ENCODE measurements at regions not wholly inside any gene's neighbourhood (a gene's known extent, or its start where the extent isn't known, plus 50 kb on each side); places are given as distances from the start of the nearest gene placed in this dataset.
"Not testable (repeated sequence)": the region's sequence is repeated elsewhere in the genome, so short reads cannot be mapped to it uniquely, and the experiment has no call there.

- H3K27me3 Mint-ChIP-seq (ENCODE audit: low read depth in 2 of 2); ATAC-seq; H3K9me3 ChIP-seq (ENCODE audit: control insufficient read depth, insufficient read depth, low read length); H3K4me3 Mint-ChIP-seq; DNase-seq; H3K27ac ChIP-seq (ENCODE audit: low read length); H3K4me1 Mint-ChIP-seq; intact Hi-C loops (cut with micrococcal nuclease); H3K27ac Mint-ChIP-seq; H3K4me3 ChIP-seq (ENCODE audit: low read length); H3K27me3 ChIP-seq (ENCODE audit: control insufficient read depth, insufficient read depth, low read length); H3K36me3 ChIP-seq (ENCODE audit: control insufficient read depth, insufficient read depth, low read length); H3K4me1 ChIP-seq (ENCODE audit: control insufficient read depth, insufficient read depth, low read length); H3K36me3 Mint-ChIP-seq: not testable (repeated sequence)
- peaks cover 6 to 21% of the 10 kb centered on the region in 2 donors for H3K9me3 Mint-ChIP-seq
- 0% methylated on average over 1 of the region's 23 CpGs for WGBS (ENCODE audit: insufficient coverage)
Measured at GRCh38 chrX:87465757-87466156, 51.8 kb upstream of the KLHL4 start.
